IMR-90 (cell line): ENCODE measurements at regions not wholly inside any gene's neighbourhood (a gene's known extent, or its start where the extent isn't known, plus 50 kb on each side); places are given as distances from the start of the nearest gene placed in this dataset.

Experiments used
- ATAC-seq: fragments of 200-7000 bp; cut with Tn5 transposase; 2 replicates; pipeline ENCODE4 v1.9.1; 2020; ENCODE audit warnings: low read depth, mild to moderate bottlenecking, moderate library complexity
- BruUV-seq: library from RNA; stranded (reverse); fragments of 400-500 nt; replicated peaks from 2 replicates; lab custom pipeline; 2021; lab: Mats Ljungman, UMichigan
- CTCF ChIA-PET: fragments of 300-600 bp; formaldehyde crosslinking; extraction: SDS; loops from one replicate; lab custom pipeline; 2021; ENCODE audit warnings: antibody characterized with exemption; lab: Yijun Ruan, JAX
- POLR2A ChIA-PET: fragments of 300-600 bp; sonication (Branson Sonifier 250); formaldehyde crosslinking; loops from one replicate; lab custom pipeline; 2022; ENCODE audit warnings: antibody characterized with exemption; ENCODE audit not compliant: unreplicated experiment; lab: Charles Lee
- DNase-seq: peaks from one replicate; pipeline ENCODE4 v3.0.0; 2013
- H2AFZ ChIP-seq: replicated peaks from 2 replicates; pipeline ENCODE3; 2013; ENCODE audit warnings: low read length, mild to moderate bottlenecking; ENCODE audit not compliant: poor library complexity
- H2AK5ac ChIP-seq: 2 replicates; pipeline ENCODE4 v1.6.1; 2013; ENCODE audit warnings: low read depth, low read length, inconsistent platforms
- H2AK9ac ChIP-seq: replicated peaks from 2 replicates; pipeline ENCODE3; 2013; ENCODE audit warnings: mild to moderate bottlenecking, low read depth, low read length, moderate library complexity; ENCODE audit not compliant: poor library complexity
- H2BK120ac ChIP-seq: 2 replicates; pipeline ENCODE4 v1.6.1; 2013; ENCODE audit warnings: low read depth, low read length, inconsistent platforms
- H2BK15ac ChIP-seq: 3 replicates; pipeline ENCODE4 v1.6.1; 2013; ENCODE audit warnings: low read depth, low read length, inconsistent platforms
- H2BK20ac ChIP-seq: 2 replicates; pipeline ENCODE4 v1.6.1; 2013; ENCODE audit warnings: low read depth, mild to moderate bottlenecking, inconsistent platforms, low read length, moderate library complexity
- H2BK5ac ChIP-seq: 2 replicates; pipeline ENCODE4 v1.6.1; 2013; ENCODE audit warnings: mild to moderate bottlenecking, low read depth, low read length, inconsistent platforms; ENCODE audit not compliant: poor library complexity, severe bottlenecking
- H3K14ac ChIP-seq: replicated peaks from 2 replicates; pipeline ENCODE4 v1.6.1; 2013; ENCODE audit warnings: low read depth, low read length, inconsistent platforms
- H3K18ac ChIP-seq: 2 replicates; pipeline ENCODE4 v1.6.1; 2013; ENCODE audit warnings: low read depth, low read length, control low read depth
- H3K23ac ChIP-seq: 2 replicates; pipeline ENCODE4 v1.6.1; 2013; ENCODE audit warnings: low read depth, low read length, inconsistent platforms
- H3K27ac ChIP-seq: 2 replicates; pipeline ENCODE4 v1.5.1; 2013; ENCODE audit warnings: mild to moderate bottlenecking, control low read depth, low read length; ENCODE audit not compliant: insufficient read depth
- H3K27me3 ChIP-seq: 2 replicates; pipeline ENCODE4 v1.6.1; 2013; ENCODE audit warnings: low read length; ENCODE audit not compliant: control insufficient read depth, insufficient read depth
- H3K36me3 ChIP-seq: 2 replicates; pipeline ENCODE4 v1.6.1; 2013; ENCODE audit warnings: low read length, mixed read lengths; ENCODE audit not compliant: control insufficient read depth, insufficient read depth
- H3K4ac ChIP-seq: 2 replicates; pipeline ENCODE4 v1.6.1; 2013; ENCODE audit warnings: low read depth, low read length, inconsistent platforms
- H3K4me1 ChIP-seq: 2 replicates; pipeline ENCODE4 v1.6.1; 2013; ENCODE audit warnings: low read length, mixed read lengths; ENCODE audit not compliant: control insufficient read depth, insufficient read depth
- H3K4me2 ChIP-seq: 2 replicates; pipeline ENCODE4 v1.6.1; 2013; ENCODE audit warnings: low read depth, mild to moderate bottlenecking, control low read depth, low read length, moderate library complexity
- H3K4me3 ChIP-seq: 2 replicates; pipeline ENCODE4 v1.5.1; 2013; ENCODE audit warnings: low read depth, mild to moderate bottlenecking, control low read depth, low read length, moderate library complexity; ENCODE audit not compliant: insufficient read depth
- H3K56ac ChIP-seq: 2 replicates; pipeline ENCODE4 v1.6.1; 2013; ENCODE audit warnings: low read length, inconsistent platforms; ENCODE audit not compliant: insufficient read depth; ENCODE audit errors: extremely low read depth
- H3K79me1 ChIP-seq, 2 experiments: 2 replicates each; pipeline ENCODE4 v1.6.1; 2013; ENCODE audit warnings: low read length in 2 of 2, inconsistent platforms in 1 of 2, low read depth in 1 of 2
- H3K9ac ChIP-seq: 2 replicates; pipeline ENCODE4 v1.6.1; 2013; ENCODE audit warnings: low read depth, low read length, control low read depth
- H3K9me1 ChIP-seq: 2 replicates; pipeline ENCODE4 v1.6.1; 2013; ENCODE audit warnings: low read length, inconsistent platforms; ENCODE audit not compliant: insufficient read depth
- H3K9me3 ChIP-seq: 2 replicates; pipeline ENCODE4 v1.6.1; 2013; ENCODE audit warnings: low read length; ENCODE audit not compliant: control insufficient read depth, insufficient read depth
- H4K20me1 ChIP-seq: 2 replicates; pipeline ENCODE4 v1.6.1; 2013; ENCODE audit warnings: low read length, inconsistent platforms; ENCODE audit not compliant: insufficient read depth
- H4K5ac ChIP-seq: 2 replicates; pipeline ENCODE4 v1.6.1; 2013; ENCODE audit warnings: mild to moderate bottlenecking, low read depth, low read length, control low read depth
- H4K8ac ChIP-seq, 2 experiments: 2 replicates each; pipeline ENCODE4 v1.6.1; 2013; ENCODE audit warnings: low read depth in 2 of 2, low read length in 2 of 2, control low read depth in 1 of 2, inconsistent platforms in 1 of 2
- H4K91ac ChIP-seq: 2 replicates; pipeline ENCODE4 v1.6.1; 2013; ENCODE audit warnings: low read depth, low read length, inconsistent platforms; ENCODE audit not compliant: insufficient read depth
- CEBPB ChIP-seq: IDR thresholded peaks from 2 replicates; pipeline ENCODE4 v1.6.1; 2012; ENCODE audit warnings: low read depth, low read length, improper control_type of control experiment
- CHD1 ChIP-seq: IDR thresholded peaks from 2 replicates; pipeline ENCODE4 v1.6.1; 2012; ENCODE audit warnings: low read depth, low read length, improper control_type of control experiment
- FOS ChIP-seq: fragments of 150-350 bp; IDR thresholded peaks from 2 replicates; pipeline ENCODE4 v1.6.1; 2016; ENCODE audit warnings: low read depth, low read length
- MXI1 ChIP-seq: IDR thresholded peaks from 2 replicates; pipeline ENCODE4 v1.6.1; 2012; ENCODE audit warnings: low read depth, mild to moderate bottlenecking, low read length, moderate library complexity, borderline replicate concordance
- NFE2L2 ChIP-seq: fragments of 150-350 bp; IDR thresholded peaks from 2 replicates; pipeline ENCODE4 v1.6.1; 2016; ENCODE audit warnings: low read depth, mild to moderate bottlenecking, low read length
- POLR2A ChIP-seq: IDR thresholded peaks from 2 replicates; pipeline ENCODE4 v1.6.1; 2012; ENCODE audit warnings: mild to moderate bottlenecking, low read depth, low read length
- RAD21 ChIP-seq: IDR thresholded peaks from 2 replicates; pipeline ENCODE4 v1.6.1; 2012; ENCODE audit warnings: low read length, improper control_type of control experiment
- RFX5 ChIP-seq: IDR thresholded peaks from 2 replicates; pipeline ENCODE4 v1.8.0; 2012; ENCODE audit warnings: low read depth, mild to moderate bottlenecking, low read length, moderate library complexity
- WGBS, 2 experiments: methylation state at CpG; one replicate each; pipeline versions ENCODE4 v1.1.5 to v1.1.7; 2013; ENCODE audit warnings: missing lambda C conversion rate in 2 of 2; ENCODE audit not compliant: insufficient read length in 1 of 2; ENCODE audit errors: extremely low coverage in 2 of 2; 5-methylcytosine and 5-hydroxymethylcytosine counted together
- dilution Hi-C: fragments of 300-500 bp; cut with HindIII; formaldehyde crosslinking; loops from one replicate; pipeline ENCODE4 v1.14.3; 2018; ENCODE audit warnings: low sequenced_read_pairs; ENCODE audit not compliant: unreplicated experiment
- in situ Hi-C: fragments of 300-500 bp; cut with MboI; formaldehyde crosslinking; loops from 3 replicates; pipeline ENCODE4 v1.14.3; 2019; ENCODE audit warnings: low sequenced_read_pairs, inconsistent platforms, mixed read lengths
- intact Hi-C: fragments of 100-400 bp; cut with micrococcal nuclease; formaldehyde crosslinking; loops from 2 replicates; pipeline ENCODE4 v1.10.0; 2022
- TF ChIP-seq, protein P1 (sequence below): fragments of 150-350 bp; IDR thresholded peaks from 2 replicates; pipeline ENCODE4 v1.6.1; 2016; ENCODE audit warnings: low read depth, mild to moderate bottlenecking, low read length, moderate library complexity, borderline replicate concordance

DNA sequence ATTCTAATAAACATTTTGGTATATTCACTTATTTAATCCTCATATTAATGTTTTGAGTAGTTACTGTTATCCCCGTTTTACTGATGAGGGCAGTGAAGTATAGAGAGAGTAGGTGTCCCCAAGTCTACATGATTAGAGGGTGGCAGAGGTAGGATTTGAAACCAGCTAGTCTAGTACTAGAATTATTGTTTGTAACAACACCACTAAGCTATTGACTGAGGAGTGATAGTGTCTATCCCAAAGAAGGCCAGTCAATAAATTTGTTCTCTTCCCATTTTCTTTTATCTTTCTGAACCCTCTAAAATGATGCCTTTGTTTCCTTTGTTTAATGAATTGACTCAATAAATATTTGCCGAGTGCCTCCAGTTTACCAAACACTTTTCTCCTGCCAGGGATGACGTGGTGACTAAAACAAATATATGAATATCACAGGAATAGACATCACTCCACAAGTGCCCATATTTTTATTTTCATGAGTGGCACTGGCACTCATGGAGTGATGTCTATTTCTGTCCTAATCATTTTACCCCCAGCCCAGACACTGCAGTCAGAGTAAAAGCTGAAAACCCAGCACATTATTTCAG lies 247.5 kb downstream of the SLC16A7 start:
- ATAC-seq (no peak), DNase-seq (no peak)
- CTCF ChIA-PET: interaction anchor here (1.1 to 1.4 kb wide), 3 partner anchors 8 to 14 kb away, joined by 3 read pairs; no protein-coding TSS in a partner anchor
- POLR2A ChIA-PET: no interaction called here
- no peak overlapping the region for H2AK9ac ChIP-seq
- no peak overlapping the region for H2BK5ac ChIP-seq
- no peak overlapping the region for H4K91ac ChIP-seq
- H3K18ac ChIP-seq: no peak overlapping the region
- BruUV-seq: no TSS peak
- no CpG with 5 or more reads among the region's 3 CpGs for WGBS, 2 experiments
- in situ Hi-C loops (no loop called here), dilution Hi-C loops (no loop called here), intact Hi-C loops (no loop called here)
- no peak overlapping the region for H2AFZ ChIP-seq
- no peak overlapping the region for H3K27ac ChIP-seq
- no peaks in the 10 kb centered on the region for H3K4me1 ChIP-seq
- TF ChIP-seq RAD21: no peak
- no peak for TF ChIP-seq NFE2L2
- TF ChIP-seq CEBPB: no peak
- TF ChIP-seq FOS: no peak
- TF ChIP-seq, protein P1, sequence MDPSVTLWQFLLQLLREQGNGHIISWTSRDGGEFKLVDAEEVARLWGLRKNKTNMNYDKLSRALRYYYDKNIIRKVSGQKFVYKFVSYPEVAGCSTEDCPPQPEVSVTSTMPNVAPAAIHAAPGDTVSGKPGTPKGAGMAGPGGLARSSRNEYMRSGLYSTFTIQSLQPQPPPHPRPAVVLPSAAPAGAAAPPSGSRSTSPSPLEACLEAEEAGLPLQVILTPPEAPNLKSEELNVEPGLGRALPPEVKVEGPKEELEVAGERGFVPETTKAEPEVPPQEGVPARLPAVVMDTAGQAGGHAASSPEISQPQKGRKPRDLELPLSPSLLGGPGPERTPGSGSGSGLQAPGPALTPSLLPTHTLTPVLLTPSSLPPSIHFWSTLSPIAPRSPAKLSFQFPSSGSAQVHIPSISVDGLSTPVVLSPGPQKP: no peak
- no peak for TF ChIP-seq CHD1
- TF ChIP-seq RFX5: no peak
- TF ChIP-seq MXI1: no peak
- no peak for TF ChIP-seq POLR2A
- H3K9me1 ChIP-seq: no peaks in the 10 kb centered on the region
- no peak overlapping the region for H4K5ac ChIP-seq
- H3K4ac ChIP-seq: no peak overlapping the region
- no peak overlapping the region for H2BK20ac ChIP-seq
- no peak overlapping the region for H3K56ac ChIP-seq
- no peak overlapping the region for H3K14ac ChIP-seq
- no peak overlapping the region for H3K23ac ChIP-seq
- no peak overlapping the region for H2BK15ac ChIP-seq
- H3K27me3 ChIP-seq: no peaks in the 10 kb centered on the region
- H3K79me1 ChIP-seq: no peaks in the 10 kb centered on the region
- no peak overlapping the region for H2BK120ac ChIP-seq
- no peak overlapping the region for H2AK5ac ChIP-seq
- H3K9me3 ChIP-seq: no peaks in the 10 kb centered on the region
- no peak overlapping the region for H3K4me3 ChIP-seq
- no peaks in the 10 kb centered on the region for H4K20me1 ChIP-seq
- H4K8ac ChIP-seq: no peak overlapping the region
- H3K36me3 ChIP-seq: no peaks in the 10 kb centered on the region
- H3K9ac ChIP-seq: no peak overlapping the region
- no peak overlapping the region for H3K4me2 ChIP-seq
